Body of pancreas (tissue), 4 donors: ENCODE measurements at regions not wholly inside any gene's neighbourhood (a gene's known extent, or its start where the extent isn't known, plus 50 kb on each side); places are given as distances from the start of the nearest gene placed in this dataset.

ENCODE experiments used
- POLR2A ChIP-seq, 3 donors: fragments of 450-650 bp; IDR thresholded peaks; one replicate each; pipeline ENCODE4 v1.6.1; 2016; ENCODE audit warnings: antibody characterized with exemption in 3 of 3, mild to moderate bottlenecking in 2 of 3
- TF ChIP-seq, protein P1 (sequence below), 7 experiments: fragments of 450-650 bp in 4 of 7; fragments of 200-600 bp in 3 of 7; sonication (generic) in 3 of 7; IDR thresholded peaks; one replicate each; pipeline ENCODE4 v1.5.1; 2016 to 2019; ENCODE audit warnings: antibody characterized with exemption in 7 of 7

GRCh38 chr13:90413548-90413947, 933.9 kb upstream of the MIR17HG start:
- TF ChIP-seq POLR2A (IDR thresholded peaks at IDR 0.05): no peak
- TF ChIP-seq, protein P1, sequence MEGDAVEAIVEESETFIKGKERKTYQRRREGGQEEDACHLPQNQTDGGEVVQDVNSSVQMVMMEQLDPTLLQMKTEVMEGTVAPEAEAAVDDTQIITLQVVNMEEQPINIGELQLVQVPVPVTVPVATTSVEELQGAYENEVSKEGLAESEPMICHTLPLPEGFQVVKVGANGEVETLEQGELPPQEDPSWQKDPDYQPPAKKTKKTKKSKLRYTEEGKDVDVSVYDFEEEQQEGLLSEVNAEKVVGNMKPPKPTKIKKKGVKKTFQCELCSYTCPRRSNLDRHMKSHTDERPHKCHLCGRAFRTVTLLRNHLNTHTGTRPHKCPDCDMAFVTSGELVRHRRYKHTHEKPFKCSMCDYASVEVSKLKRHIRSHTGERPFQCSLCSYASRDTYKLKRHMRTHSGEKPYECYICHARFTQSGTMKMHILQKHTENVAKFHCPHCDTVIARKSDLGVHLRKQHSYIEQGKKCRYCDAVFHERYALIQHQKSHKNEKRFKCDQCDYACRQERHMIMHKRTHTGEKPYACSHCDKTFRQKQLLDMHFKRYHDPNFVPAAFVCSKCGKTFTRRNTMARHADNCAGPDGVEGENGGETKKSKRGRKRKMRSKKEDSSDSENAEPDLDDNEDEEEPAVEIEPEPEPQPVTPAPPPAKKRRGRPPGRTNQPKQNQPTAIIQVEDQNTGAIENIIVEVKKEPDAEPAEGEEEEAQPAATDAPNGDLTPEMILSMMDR (IDR thresholded peaks at IDR 0.05): no peak
